Vagina (tissue), 2 donors: ENCODE measurements at regions not wholly inside any gene's neighbourhood (a gene's known extent, or its start where the extent isn't known, plus 50 kb on each side); places are given as distances from the start of the nearest gene placed in this dataset.

ENCODE experiments used
- CTCF ChIP-seq, 3 experiments: fragments of 450-650 bp in 2 of 3; fragments of 200-600 bp in 1 of 3; sonication (generic) in 1 of 3; IDR thresholded peaks; one replicate each; pipeline ENCODE4 v1.5.1; 2017 to 2019; ENCODE audit warnings: antibody characterized with exemption in 3 of 3, mild to moderate bottlenecking in 2 of 3, moderate library complexity in 2 of 3
- POLR2AphosphoS5 ChIP-seq, 2 donors: sonication (generic); formaldehyde crosslinking; IDR thresholded peaks; one replicate each; pipeline ENCODE4 v1.9.0; 2017; ENCODE audit warnings: antibody characterized with exemption in 2 of 2, mild to moderate bottlenecking in 2 of 2, low read depth in 1 of 2; ENCODE audit not compliant: insufficient read depth in 1 of 2

DNA sequence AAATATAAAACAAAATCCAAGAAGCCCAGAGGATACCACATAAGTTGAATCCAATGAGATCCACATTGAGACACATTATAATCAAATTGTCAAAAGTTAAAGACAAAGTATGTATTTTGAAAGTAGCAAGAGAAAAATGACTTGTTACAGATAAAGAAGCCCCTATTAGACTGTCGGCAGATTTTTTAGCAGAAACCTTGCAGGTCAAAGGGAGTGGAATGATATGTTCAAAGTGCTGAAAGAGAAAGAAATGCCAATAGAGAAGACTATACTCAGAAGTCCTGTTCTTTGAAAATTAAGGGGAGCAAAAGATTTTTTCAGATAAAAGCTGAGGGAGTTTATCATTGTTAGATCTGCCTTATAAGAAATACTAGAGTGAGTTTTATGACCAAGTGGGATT is 148.9 kb upstream of the EPHA5 start:
- no peak for TF ChIP-seq CTCF (IDR thresholded peaks at IDR 0.05)
- no peak for TF ChIP-seq POLR2AphosphoS5 (IDR thresholded peaks at IDR 0.05; ENCODE audit: insufficient read depth in 1 of 2, low read depth in 1 of 2)
